ENCODE measurements at regions not wholly inside any gene's neighbourhood (a gene's known extent, or its start where the extent isn't known, plus 50 kb on each side); places are given as distances from the start of the nearest gene placed in this dataset.

DNA sequence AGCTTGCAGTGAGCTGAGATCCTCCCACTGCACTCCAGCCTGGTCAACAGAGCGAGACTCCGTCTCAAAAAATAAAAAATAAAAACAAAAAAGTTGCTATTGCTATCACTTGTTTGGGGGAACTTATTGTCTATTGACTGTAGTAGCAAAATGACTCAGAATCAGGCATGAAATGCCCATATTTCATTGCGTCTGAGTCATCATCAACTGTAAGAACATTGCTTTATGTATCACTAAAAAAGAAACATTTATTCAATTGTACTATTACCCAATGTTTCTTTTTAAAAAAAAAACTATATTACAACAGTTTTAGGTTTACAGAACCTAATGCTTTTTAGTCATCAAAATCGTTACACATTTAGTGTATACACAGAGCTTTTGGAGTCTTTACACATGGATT lies 91.0 kb upstream of the FMN2 start (continued):
- TF ChIP-seq SIN3B (IDR thresholded peaks at IDR 0.05; ENCODE audit: low read depth) (no peak), MCM5 (IDR thresholded peaks at IDR 0.05; ENCODE audit: low read depth) (no peak), HMGN3 (IDR thresholded peaks at IDR 0.05; ENCODE audit: borderline replicate concordance, extremely low read depth, insufficient read length, low read depth, low read length) (no peak), ZNF23 (CRISPR knock-in tag; IDR thresholded peaks at IDR 0.05) (no peak), TGIF2 (CRISPR knock-in tag; IDR thresholded peaks at IDR 0.05) (no peak), HIVEP1 (CRISPR knock-in tag; IDR thresholded peaks at IDR 0.05) (no peak), HDAC1 (IDR thresholded peaks at IDR 0.05) (no peak), PCBP2 (IDR thresholded peaks at IDR 0.05; ENCODE audit: low read depth, low read length, poor library complexity, severe bottlenecking) (no peak)

GRCh38 chr1:240001177-240001740 lies 90.4 kb upstream of the FMN2 start:
- no TSS peak for BruUV-seq (replicated peaks)
- in situ Hi-C loops (cut with MboI): no loop called here
- no peak for ATAC-seq
- Histone ChIP-seq H3K79me2 (ENCODE audit: control insufficient read depth, insufficient read depth, low read length) (no peaks in the 10 kb centered on the region), H3K27ac (ENCODE audit: extremely low read depth, low read depth, low read length) (no peak overlapping the region), H3K9me3 (replicated peaks; ENCODE audit: control insufficient read depth, insufficient read depth, low read depth, low read length) (no peaks in the 10 kb centered on the region), H3K9ac (ENCODE audit: insufficient read depth in 1 of 2, low read depth in 2 of 2, low read length in 2 of 2) (no peak overlapping the region), H2AFZ (ENCODE audit: low read depth, low read length) (no peak overlapping the region), H3K27me3 (ENCODE audit: control insufficient read depth in 2 of 2, insufficient read depth in 2 of 2, low read length in 2 of 2) (no peaks in the 10 kb centered on the region), H3K36me3 (ENCODE audit: control insufficient read depth, insufficient read depth, low read length) (no peaks in the 10 kb centered on the region), H4K20me1 (replicated peaks; ENCODE audit: control insufficient read depth, insufficient read depth, low read length) (no peaks in the 10 kb centered on the region), H3K4me2 (ENCODE audit: insufficient read depth, low read length) (no peak overlapping the region), H3K4me1 (replicated peaks in 1 of 2; ENCODE audit: control insufficient read depth in 2 of 2, insufficient read depth in 2 of 2, low read length in 2 of 2) (peaks cover 0 to 5% of the 10 kb centered on the region in 2 experiments; a peak in 1 of 5 replicates), H3K9me1 (ENCODE audit: control insufficient read depth, insufficient read depth, low read length) (no peaks in the 10 kb centered on the region), H3K4me3 (no peak overlapping the region)
- intact Hi-C loops (cut with micrococcal nuclease): no loop called here
- 1% methylated on average over 7 of the region's 7 CpGs for WGBS (ENCODE audit: insufficient coverage, low coverage, missing lambda C conversion rate)
- ChIA-PET POLR2A (no interaction called here), CTCF (ENCODE audit: low intra/inter-chr PET ratio) (no interaction called here)
- no peak for FAIRE-seq
- no peak for DNase-seq (ENCODE audit: extremely low read depth in 1 of 4, low spot score in 3 of 4)
- TF ChIP-seq NCOA4 (IDR thresholded peaks at IDR 0.05; ENCODE audit: partially characterized antibody): no peak
- no peak for TF ChIP-seq BRF2 (IDR thresholded peaks at IDR 0.05; ENCODE audit: borderline replicate concordance, insufficient read depth, insufficient read length)
- no peak for TF ChIP-seq KLF16 (IDR thresholded peaks at IDR 0.05)
- no peak for TF ChIP-seq ZNF780A (CRISPR knock-in tag; IDR thresholded peaks at IDR 0.05)
- TF ChIP-seq, protein P1, sequence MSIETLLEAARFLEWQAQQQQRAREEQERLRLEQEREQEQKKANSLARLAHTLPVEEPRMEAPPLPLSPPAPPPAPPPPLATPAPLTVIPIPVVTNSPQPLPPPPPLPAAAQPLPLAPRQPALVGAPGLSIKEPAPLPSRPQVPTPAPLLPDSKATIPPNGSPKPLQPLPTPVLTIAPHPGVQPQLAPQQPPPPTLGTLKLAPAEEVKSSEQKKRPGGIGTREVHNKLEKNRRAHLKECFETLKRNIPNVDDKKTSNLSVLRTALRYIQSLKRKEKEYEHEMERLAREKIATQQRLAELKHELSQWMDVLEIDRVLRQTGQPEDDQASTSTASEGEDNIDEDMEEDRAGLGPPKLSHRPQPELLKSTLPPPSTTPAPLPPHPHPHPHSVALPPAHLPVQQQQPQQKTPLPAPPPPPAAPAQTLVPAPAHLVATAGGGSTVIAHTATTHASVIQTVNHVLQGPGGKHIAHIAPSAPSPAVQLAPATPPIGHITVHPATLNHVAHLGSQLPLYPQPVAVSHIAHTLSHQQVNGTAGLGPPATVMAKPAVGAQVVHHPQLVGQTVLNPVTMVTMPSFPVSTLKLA (conservative IDR thresholded peaks at IDR 0.05): no peak
- TF ChIP-seq GATA2 (CRISPR knock-in tag; IDR thresholded peaks at IDR 0.05): no peak
- no peak for TF ChIP-seq DDX20 (tag; IDR thresholded peaks at IDR 0.05; ENCODE audit: low read depth)
- no peak for TF ChIP-seq ARHGAP35 (IDR thresholded peaks at IDR 0.05; ENCODE audit: partially characterized antibody)
- no peak for TF ChIP-seq ZKSCAN3 (CRISPR knock-in tag; IDR thresholded peaks at IDR 0.05)
- TF ChIP-seq IRF2 (CRISPR knock-in tag; IDR thresholded peaks at IDR 0.05): no peak
- TF ChIP-seq ZBTB8A (IDR thresholded peaks at IDR 0.05; ENCODE audit: partially characterized antibody): no peak
- no peak for TF ChIP-seq THAP7 (CRISPR knock-in tag; IDR thresholded peaks at IDR 0.05)

Measured in K562 (cell line).